ENCODE measurements at regions not wholly inside any gene's neighbourhood (a gene's known extent, or its start where the extent isn't known, plus 50 kb on each side); places are given as distances from the start of the nearest gene placed in this dataset.
"Not testable (repeated sequence)": the region's sequence is repeated elsewhere in the genome, so short reads cannot be mapped to it uniquely, and the experiment has no call there.

- Histone ChIP-seq H3K4me3 (ENCODE audit: low read depth, low read length, poor library complexity, severe bottlenecking) (no peak overlapping the region), H3K4me1 (ENCODE audit: insufficient read depth, low read length, poor library complexity, severe bottlenecking) (no peaks in the 10 kb centered on the region), H3K9me3 (ENCODE audit: low read depth, low read length, poor library complexity, severe bottlenecking) (no peaks in the 10 kb centered on the region), H3K36me3 (ENCODE audit: insufficient read depth, low read length, poor library complexity, severe bottlenecking) (no peaks in the 10 kb centered on the region), H3K27me3 (replicated peaks; ENCODE audit: insufficient read depth, low read depth, low read length, poor library complexity) (no peaks in the 10 kb centered on the region), H3K27ac (ENCODE audit: low read depth, low read length, poor library complexity, severe bottlenecking) (no peak overlapping the region)
- no peak for DNase-seq (ENCODE audit: low spot score)
- intact Hi-C loops (cut with micrococcal nuclease; ENCODE audit: unreplicated experiment): no loop called here
- TF ChIP-seq CTCF (conservative IDR thresholded peaks at IDR 0.05; ENCODE audit: low read depth, low read length): no peak
- TF ChIP-seq EZH2 (IDR thresholded peaks at IDR 0.05; ENCODE audit: borderline replicate concordance, low read depth, low read length, poor library complexity, severe bottlenecking): no peak
- BruUV-seq (replicated peaks): no TSS peak
- ChIA-PET CTCF (no interaction called here), POLR2A (ENCODE audit: low non-redundant PET) (interaction anchor here (0.6 kb wide), 1 partner anchor 37 kb away, joined by 3 read pairs; no protein-coding TSS in a partner anchor)
Observed at GRCh38 chr6:114874410-114874809, 531.6 kb upstream of the HS3ST5 start.

GRCh38 chr6:114865506-114865905 is 522.7 kb upstream of the HS3ST5 start:
- CTCF ChIA-PET; BruUV-seq (replicated peaks); intact Hi-C loops (cut with micrococcal nuclease; ENCODE audit: unreplicated experiment); H3K4me3 ChIP-seq (ENCODE audit: low read depth, low read length, poor library complexity, severe bottlenecking); H3K36me3 ChIP-seq (ENCODE audit: insufficient read depth, low read length, poor library complexity, severe bottlenecking); H3K27me3 ChIP-seq (replicated peaks; ENCODE audit: insufficient read depth, low read depth, low read length, poor library complexity); H3K27ac ChIP-seq (ENCODE audit: low read depth, low read length, poor library complexity, severe bottlenecking); DNase-seq (ENCODE audit: low spot score); POLR2A ChIA-PET (ENCODE audit: low non-redundant PET); H3K9me3 ChIP-seq (ENCODE audit: low read depth, low read length, poor library complexity, severe bottlenecking); H3K4me1 ChIP-seq (ENCODE audit: insufficient read depth, low read length, poor library complexity, severe bottlenecking): not testable (repeated sequence)

- Histone ChIP-seq H3K4me1 (ENCODE audit: insufficient read depth, low read length, poor library complexity, severe bottlenecking) (no peaks in the 10 kb centered on the region), H3K36me3 (ENCODE audit: insufficient read depth, low read length, poor library complexity, severe bottlenecking) (no peaks in the 10 kb centered on the region), H3K27me3 (replicated peaks; ENCODE audit: insufficient read depth, low read depth, low read length, poor library complexity) (no peaks in the 10 kb centered on the region), H3K27ac (ENCODE audit: low read depth, low read length, poor library complexity, severe bottlenecking) (no peak overlapping the region), H3K9me3 (ENCODE audit: low read depth, low read length, poor library complexity, severe bottlenecking) (no peaks in the 10 kb centered on the region), H3K4me3 (ENCODE audit: low read depth, low read length, poor library complexity, severe bottlenecking) (no peak overlapping the region)
- TF ChIP-seq CTCF (conservative IDR thresholded peaks at IDR 0.05; ENCODE audit: low read depth, low read length) (no peak), EZH2 (IDR thresholded peaks at IDR 0.05; ENCODE audit: borderline replicate concordance, low read depth, low read length, poor library complexity, severe bottlenecking) (no peak)
- intact Hi-C loops (cut with micrococcal nuclease; ENCODE audit: unreplicated experiment): no loop called here
- ChIA-PET POLR2A (ENCODE audit: low non-redundant PET) (no interaction called here), CTCF (no interaction called here)
- no TSS peak for BruUV-seq (replicated peaks)
- DNase-seq (ENCODE audit: low spot score): no peak
Observed at GRCh38 chr6:114863610-114864009, 520.8 kb upstream of the HS3ST5 start.

GRCh38 chr6:114862819-114863218 is 520.0 kb upstream of the HS3ST5 start:
- no peak for DNase-seq (ENCODE audit: low spot score)
- no peak overlapping the region for H3K4me3 ChIP-seq (ENCODE audit: low read depth, low read length, poor library complexity, severe bottlenecking)
- H3K9me3 ChIP-seq (ENCODE audit: low read depth, low read length, poor library complexity, severe bottlenecking): no peaks in the 10 kb centered on the region
- intact Hi-C loops (cut with micrococcal nuclease; ENCODE audit: unreplicated experiment): no loop called here
- POLR2A ChIA-PET (ENCODE audit: low non-redundant PET): no interaction called here
- no TSS peak for BruUV-seq (replicated peaks)
- TF ChIP-seq EZH2 (IDR thresholded peaks at IDR 0.05; ENCODE audit: borderline replicate concordance, low read depth, low read length, poor library complexity, severe bottlenecking): no peak
- TF ChIP-seq CTCF (conservative IDR thresholded peaks at IDR 0.05; ENCODE audit: low read depth, low read length): no peak
- H3K36me3 ChIP-seq (ENCODE audit: insufficient read depth, low read length, poor library complexity, severe bottlenecking): no peaks in the 10 kb centered on the region
- no peaks in the 10 kb centered on the region for H3K4me1 ChIP-seq (ENCODE audit: insufficient read depth, low read length, poor library complexity, severe bottlenecking)
- CTCF ChIA-PET: no interaction called here
- H3K27ac ChIP-seq (ENCODE audit: low read depth, low read length, poor library complexity, severe bottlenecking): no peak overlapping the region
- no peaks in the 10 kb centered on the region for H3K27me3 ChIP-seq (replicated peaks; ENCODE audit: insufficient read depth, low read depth, low read length, poor library complexity)

All from A673 (cell line).